ENCODE measurements at regions not wholly inside any gene's neighbourhood (a gene's known extent, or its start where the extent isn't known, plus 50 kb on each side); places are given as distances from the start of the nearest gene placed in this dataset.
A peak's percentile ranks its signal among the peaks of the same experiment; 100 is the strongest.

- ChIA-PET CTCF (no interaction called here), POLR2A (no interaction called here)
- no peak for TF ChIP-seq HDGF (IDR thresholded peaks at IDR 0.05; ENCODE audit: borderline replicate concordance)
- no peak for DNase-seq (ENCODE audit: extremely low spot score)
Measured at GRCh38 chr3:104763007-104763406, 603.7 kb upstream of the ALCAM start.

DNA sequence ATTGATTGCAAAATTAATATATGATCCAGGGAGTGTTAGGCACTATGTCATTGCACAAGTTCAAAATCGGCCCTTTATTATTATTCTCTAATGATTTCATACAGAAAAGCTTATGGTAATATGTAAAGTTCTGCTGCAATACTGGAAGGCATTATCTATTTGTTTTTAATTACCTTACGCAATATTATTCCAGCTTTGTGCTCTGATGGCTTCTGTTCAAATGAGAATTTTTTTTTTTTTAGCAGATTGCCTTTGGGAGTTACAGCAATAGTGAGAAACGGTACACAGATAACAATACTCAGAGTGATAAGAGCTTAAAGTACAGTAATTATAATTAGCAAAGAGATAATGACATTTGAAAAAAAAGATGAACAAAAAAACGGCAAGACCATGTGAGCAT, 602.2 kb upstream of the ALCAM start:
- DNase-seq (ENCODE audit: extremely low spot score) = no peak
- POLR2A ChIA-PET = no interaction called here
- CTCF ChIA-PET = no interaction called here
- TF ChIP-seq ZNF384 (IDR thresholded peaks at IDR 0.05) (no peak), BHLHE40 (IDR thresholded peaks at IDR 0.05; ENCODE audit: borderline replicate concordance) (no peak), TARDBP (IDR thresholded peaks at IDR 0.05) (no peak), LEF1 (IDR thresholded peaks at IDR 0.05; ENCODE audit: borderline replicate concordance) (no peak), FOXA1 (IDR thresholded peaks at IDR 0.05) (no peak), NFRKB (IDR thresholded peaks at IDR 0.05) (no peak), CTBP1 (IDR thresholded peaks at IDR 0.05; ENCODE audit: borderline replicate concordance) (no peak), HDGF (IDR thresholded peaks at IDR 0.05; ENCODE audit: borderline replicate concordance) (no peak), FOXM1 (IDR thresholded peaks at IDR 0.05; ENCODE audit: borderline replicate concordance) (no peak), L3MBTL2 (conservative IDR thresholded peaks at IDR 0.05) (no peak), SP1 (IDR thresholded peaks at IDR 0.05) (no peak), ARNT (IDR thresholded peaks at IDR 0.05) (no peak), SUZ12 (IDR thresholded peaks at IDR 0.05) (no peak), FOXK2 (IDR thresholded peaks at IDR 0.05) (no peak), PKNOX1 (IDR thresholded peaks at IDR 0.05) (no peak), ELF4 (IDR thresholded peaks at IDR 0.05) (no peak)

- ChIA-PET POLR2A (no interaction called here), CTCF (no interaction called here)
- no peak for DNase-seq (ENCODE audit: extremely low spot score)
- TF ChIP-seq CTBP1 (IDR thresholded peaks at IDR 0.05; ENCODE audit: borderline replicate concordance) = no peak
- TF ChIP-seq LEF1 (IDR thresholded peaks at IDR 0.05; ENCODE audit: borderline replicate concordance) = no peak
- no peak for TF ChIP-seq SP1 (IDR thresholded peaks at IDR 0.05)
- no peak for TF ChIP-seq FOXM1 (IDR thresholded peaks at IDR 0.05; ENCODE audit: borderline replicate concordance)
- no peak for TF ChIP-seq ARNT (IDR thresholded peaks at IDR 0.05)
Measured at GRCh38 chr3:104768886-104769285, 597.8 kb upstream of the ALCAM start.

DNA sequence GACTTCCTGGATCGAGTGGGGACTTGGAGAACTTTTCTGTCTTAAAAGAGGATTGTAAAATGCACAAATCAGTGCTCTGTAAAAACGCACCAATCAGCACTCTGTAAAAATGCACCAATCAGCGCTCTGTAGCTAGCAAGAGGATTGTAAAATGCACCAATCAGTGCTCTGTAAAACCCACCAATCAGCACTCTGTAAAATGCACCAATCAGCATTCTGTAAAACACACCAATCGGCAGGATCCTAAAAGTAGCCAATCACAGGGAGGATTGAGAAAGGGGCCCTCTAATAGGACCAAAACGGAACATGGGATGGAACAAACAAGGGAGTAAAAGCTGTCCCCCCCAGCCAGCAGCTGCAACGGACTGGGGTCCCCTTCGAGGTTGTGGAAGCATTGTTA, 587.4 kb upstream of the ALCAM start:
- ChIA-PET POLR2A (no interaction called here), CTCF (no interaction called here)
- no peak for DNase-seq (ENCODE audit: extremely low spot score)
- no peak for TF ChIP-seq SUZ12 (IDR thresholded peaks at IDR 0.05)
- no peak for TF ChIP-seq LEF1 (IDR thresholded peaks at IDR 0.05; ENCODE audit: borderline replicate concordance)
- TF ChIP-seq HDGF (IDR thresholded peaks at IDR 0.05; ENCODE audit: borderline replicate concordance) = no peak
- TF ChIP-seq ARNT (IDR thresholded peaks at IDR 0.05) = no peak
- no peak for TF ChIP-seq FOXA1 (IDR thresholded peaks at IDR 0.05)
- TF ChIP-seq PKNOX1 (IDR thresholded peaks at IDR 0.05) = no peak
- no peak for TF ChIP-seq BHLHE40 (IDR thresholded peaks at IDR 0.05; ENCODE audit: borderline replicate concordance)
- TF ChIP-seq FOXK2 (IDR thresholded peaks at IDR 0.05) = no peak
- no peak for TF ChIP-seq FOXM1 (IDR thresholded peaks at IDR 0.05; ENCODE audit: borderline replicate concordance)
- TF ChIP-seq SP1 (IDR thresholded peaks at IDR 0.05) = no peak
- no peak for TF ChIP-seq TARDBP (IDR thresholded peaks at IDR 0.05)
- TF ChIP-seq ELF4 (IDR thresholded peaks at IDR 0.05) = no peak
- no peak for TF ChIP-seq ZNF384 (IDR thresholded peaks at IDR 0.05)
- TF ChIP-seq L3MBTL2 (conservative IDR thresholded peaks at IDR 0.05) = no peak

GRCh38 chr3:104781112-104781511, 585.6 kb upstream of the ALCAM start:
- TF ChIP-seq SP1 (IDR thresholded peaks at IDR 0.05) (no peak), PKNOX1 (IDR thresholded peaks at IDR 0.05) (peak; percentile 67)
- ChIA-PET POLR2A (no interaction called here), CTCF (no interaction called here)
- DNase-seq (ENCODE audit: extremely low spot score) = no peak

DNA sequence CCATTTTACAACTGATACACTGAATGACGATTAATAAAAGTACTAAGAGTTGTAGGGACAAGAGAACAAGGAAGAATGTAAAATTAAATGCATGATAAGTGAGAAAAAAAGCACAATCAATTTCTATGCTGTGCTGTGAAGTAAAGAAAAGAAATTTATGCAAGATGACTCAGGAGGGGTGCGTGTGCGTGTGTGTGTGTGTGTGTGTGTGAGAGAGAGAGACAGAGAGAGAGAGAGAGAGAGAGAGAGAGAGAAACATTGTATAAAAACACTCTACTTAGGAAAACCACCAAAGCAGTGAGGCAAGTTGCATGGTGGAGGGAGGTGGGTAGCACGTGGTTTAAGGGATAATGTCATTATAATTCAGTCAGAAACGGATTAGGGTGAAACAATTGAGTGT, 580.8 kb upstream of the ALCAM start:
- no peak for DNase-seq (ENCODE audit: extremely low spot score)
- ChIA-PET CTCF (no interaction called here), POLR2A (no interaction called here)
- TF ChIP-seq PKNOX1 (IDR thresholded peaks at IDR 0.05) = no peak
- TF ChIP-seq BHLHE40 (IDR thresholded peaks at IDR 0.05; ENCODE audit: borderline replicate concordance) = no peak
- no peak for TF ChIP-seq HDGF (IDR thresholded peaks at IDR 0.05; ENCODE audit: borderline replicate concordance)
- TF ChIP-seq FOXM1 (IDR thresholded peaks at IDR 0.05; ENCODE audit: borderline replicate concordance) = no peak
- TF ChIP-seq NFRKB (IDR thresholded peaks at IDR 0.05) = no peak
- no peak for TF ChIP-seq ARNT (IDR thresholded peaks at IDR 0.05)

DNA sequence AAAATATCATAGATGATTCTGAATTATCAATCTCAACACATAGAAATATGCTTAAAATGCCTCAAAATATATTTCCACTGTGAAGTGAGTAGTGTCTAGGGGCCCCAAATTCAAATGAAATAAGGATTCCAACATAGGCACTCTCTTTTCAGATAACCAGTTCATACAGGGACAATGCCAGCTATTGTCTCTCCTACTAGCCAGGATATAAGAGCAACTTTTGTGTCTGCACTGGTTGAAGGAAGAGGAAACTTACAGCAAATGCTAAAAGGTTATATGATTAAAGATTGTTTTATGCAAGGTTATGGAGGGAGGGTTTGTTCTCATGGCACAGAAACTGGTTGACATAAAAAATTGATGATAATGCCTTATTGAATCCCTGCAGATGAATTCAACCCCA, 579.4 kb upstream of the ALCAM start:
- ChIA-PET CTCF (no interaction called here), POLR2A (no interaction called here)
- TF ChIP-seq BHLHE40 (IDR thresholded peaks at IDR 0.05; ENCODE audit: borderline replicate concordance) (no peak), PKNOX1 (IDR thresholded peaks at IDR 0.05) (no peak), ELF4 (IDR thresholded peaks at IDR 0.05) (no peak), FOXK2 (IDR thresholded peaks at IDR 0.05) (no peak), LEF1 (IDR thresholded peaks at IDR 0.05; ENCODE audit: borderline replicate concordance) (no peak), HDGF (IDR thresholded peaks at IDR 0.05; ENCODE audit: borderline replicate concordance) (no peak), FOXA1 (IDR thresholded peaks at IDR 0.05) (no peak), ZNF384 (IDR thresholded peaks at IDR 0.05) (no peak), SUZ12 (IDR thresholded peaks at IDR 0.05) (no peak), TARDBP (IDR thresholded peaks at IDR 0.05) (no peak), NFRKB (IDR thresholded peaks at IDR 0.05) (no peak), SP1 (IDR thresholded peaks at IDR 0.05) (no peak), ARNT (IDR thresholded peaks at IDR 0.05) (no peak), L3MBTL2 (conservative IDR thresholded peaks at IDR 0.05) (no peak)
- no peak for DNase-seq (ENCODE audit: extremely low spot score)

Measured in HEK293T (cell line).